DMS79 (cell line): ENCODE measurements at regions not wholly inside any gene's neighbourhood (a gene's known extent, or its start where the extent isn't known, plus 50 kb on each side); places are given as distances from the start of the nearest gene placed in this dataset.

Experiments
- DNase-seq: peaks from one replicate; lab custom pipeline; 2025; lab: John Stamatoyannopoulos, UW

- no peak for DNase-seq
Measured at GRCh38 chr1:185500001-185500626, 183.1 kb upstream of the IVNS1ABP start.

GRCh38 chr1:185498207-185498606, 181.2 kb upstream of the IVNS1ABP start:
- DNase-seq, result no peak

GRCh38 chr1:185497177-185497576, 180.1 kb upstream of the IVNS1ABP start:
- DNase-seq, result no peak

- no peak for DNase-seq
Measured at GRCh38 chr1:185495898-185496297, 178.9 kb upstream of the IVNS1ABP start.

- no peak for DNase-seq
Measured at GRCh38 chr1:185495007-185495406, 178.0 kb upstream of the IVNS1ABP start.

DNA sequence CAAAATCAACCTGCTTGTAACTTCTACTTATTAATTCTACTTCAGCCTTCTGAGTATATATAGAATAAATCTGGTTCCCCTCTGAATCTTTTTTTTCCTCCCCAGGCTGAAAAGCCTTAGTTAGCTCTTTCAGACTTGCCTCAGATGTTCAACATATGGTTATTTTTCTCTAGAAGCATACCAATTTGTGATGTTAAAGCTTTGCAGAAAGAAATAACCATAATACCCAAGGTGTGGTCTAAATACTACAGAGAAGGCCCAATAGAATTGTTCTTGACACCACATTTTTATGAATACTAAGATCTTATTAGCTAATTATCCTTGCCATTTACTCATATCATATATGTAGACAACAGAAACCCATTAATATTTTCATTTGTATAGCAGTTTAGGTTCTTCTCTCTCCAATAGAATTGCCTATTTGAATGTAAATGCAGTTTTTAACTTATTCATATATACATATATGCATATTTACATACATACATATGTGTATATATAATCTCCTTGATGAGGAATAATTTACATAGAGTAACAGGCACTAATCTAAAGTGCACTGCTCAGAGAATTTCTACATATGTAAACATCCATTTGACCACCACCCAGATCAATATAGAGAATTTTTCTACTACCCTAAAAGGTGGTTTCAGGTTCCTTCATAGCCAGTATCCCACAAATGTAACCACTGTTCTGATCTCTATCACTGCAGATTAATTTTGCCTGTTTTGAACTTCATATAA, 175.2 kb upstream of the IVNS1ABP start:
- no peak for DNase-seq

GRCh38 chr1:185491604-185492003, 174.6 kb upstream of the IVNS1ABP start:
- no peak for DNase-seq

- DNase-seq, result no peak
Measured at GRCh38 chr1:185490924-185491323, 173.9 kb upstream of the IVNS1ABP start.

DNA sequence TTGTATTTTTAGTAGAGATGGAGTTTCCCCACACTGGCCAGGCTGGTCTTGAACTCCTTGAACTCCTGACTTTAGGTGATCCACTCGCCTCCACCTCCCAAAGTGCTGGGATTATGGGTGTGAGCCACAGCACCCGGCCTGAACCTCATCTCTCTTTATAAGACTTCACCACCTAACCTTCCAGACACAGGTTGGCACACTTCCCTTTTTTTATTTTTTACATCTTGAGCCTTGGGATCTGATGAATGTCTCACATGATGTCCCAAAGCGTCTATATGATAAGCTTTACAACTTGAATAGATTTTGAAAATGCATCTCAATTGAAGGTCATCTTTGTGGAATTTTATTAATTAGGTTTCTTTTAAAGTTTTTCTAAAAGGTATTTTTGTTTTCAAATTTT, 172.4 kb upstream of the IVNS1ABP start:
- no peak for DNase-seq

GRCh38 chr1:185488808-185489207, 171.8 kb upstream of the IVNS1ABP start:
- DNase-seq, result no peak

DNA sequence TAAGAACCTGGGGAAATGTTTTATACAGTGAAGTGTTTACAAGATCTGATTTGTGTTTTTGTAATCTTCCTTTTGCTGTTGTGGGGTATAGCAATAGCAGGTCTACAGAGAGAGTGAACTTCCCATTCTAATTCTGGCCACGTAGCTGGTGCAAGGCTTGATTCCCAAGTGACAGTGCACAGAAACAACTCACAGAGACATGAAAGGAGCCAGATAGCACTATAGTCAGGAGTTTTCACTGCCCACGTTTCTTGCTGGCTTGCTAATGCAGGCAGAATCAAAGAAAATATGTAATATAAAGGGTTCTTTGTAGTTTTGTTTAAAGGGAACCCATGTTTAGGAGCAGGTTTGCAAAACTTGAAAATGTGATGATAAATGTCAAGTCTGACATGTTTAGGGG, 170.9 kb upstream of the IVNS1ABP start:
- DNase-seq, result no peak

DNA sequence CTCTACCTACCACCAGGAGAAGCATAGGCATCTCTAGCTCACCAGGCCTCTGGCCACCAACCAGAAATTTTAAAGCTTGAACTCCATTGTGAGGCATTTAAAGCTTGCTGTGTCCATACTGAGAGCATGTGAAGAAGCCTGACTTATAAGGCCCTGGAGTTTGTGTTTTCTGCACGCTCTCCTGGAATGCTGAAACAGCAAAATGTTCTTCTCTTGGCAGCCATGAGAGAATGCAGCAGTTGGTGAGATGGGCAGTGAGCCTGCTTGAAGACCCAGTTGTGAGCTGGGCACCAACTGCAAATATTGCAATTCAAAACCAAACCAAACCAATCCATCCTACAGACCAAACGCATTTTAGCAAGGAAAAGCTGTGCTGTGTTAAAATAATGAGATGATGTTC, 170.0 kb upstream of the IVNS1ABP start:
- DNase-seq, result no peak

- DNase-seq, result no peak
Measured at GRCh38 chr1:185486346-185486745, 169.3 kb upstream of the IVNS1ABP start.

DNA sequence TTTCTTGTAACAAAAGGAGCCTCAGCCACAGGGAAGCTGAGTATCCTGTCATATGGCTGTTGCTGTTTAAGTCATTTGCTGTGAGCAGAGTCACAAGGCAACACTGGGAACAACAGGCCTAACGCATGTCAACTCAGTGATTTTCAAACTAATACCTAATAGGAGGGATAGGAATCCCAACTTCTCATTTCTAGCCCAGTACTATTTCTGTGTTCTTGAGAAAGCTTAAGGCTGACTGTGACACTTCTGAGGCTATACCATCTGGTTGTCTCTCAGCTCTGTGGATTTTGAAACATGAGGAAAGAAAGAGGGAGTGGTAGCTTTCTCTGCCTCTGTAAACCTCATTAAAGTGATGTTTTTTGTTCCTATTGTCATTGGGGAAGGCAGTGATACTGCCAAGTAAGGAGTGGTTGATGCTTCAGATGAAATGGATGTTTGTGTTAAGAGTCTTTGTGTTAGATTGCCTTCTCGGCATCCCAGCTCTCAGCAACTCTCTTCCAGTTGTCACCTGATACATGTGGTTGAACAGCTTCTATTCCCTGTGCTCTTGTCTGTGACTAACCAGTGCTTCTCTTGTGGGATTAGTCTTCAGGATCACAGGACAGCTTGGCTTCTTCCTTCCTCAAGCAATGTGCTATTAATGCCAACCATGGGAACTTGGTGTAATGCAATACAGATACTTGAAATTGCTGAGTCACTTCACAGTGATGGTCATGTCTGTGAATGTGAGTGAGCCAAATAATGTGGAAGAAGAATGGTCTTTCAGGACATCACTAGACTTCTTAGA, 166.8 kb upstream of the IVNS1ABP start:
- DNase-seq, result peak; percentile 25

DNA sequence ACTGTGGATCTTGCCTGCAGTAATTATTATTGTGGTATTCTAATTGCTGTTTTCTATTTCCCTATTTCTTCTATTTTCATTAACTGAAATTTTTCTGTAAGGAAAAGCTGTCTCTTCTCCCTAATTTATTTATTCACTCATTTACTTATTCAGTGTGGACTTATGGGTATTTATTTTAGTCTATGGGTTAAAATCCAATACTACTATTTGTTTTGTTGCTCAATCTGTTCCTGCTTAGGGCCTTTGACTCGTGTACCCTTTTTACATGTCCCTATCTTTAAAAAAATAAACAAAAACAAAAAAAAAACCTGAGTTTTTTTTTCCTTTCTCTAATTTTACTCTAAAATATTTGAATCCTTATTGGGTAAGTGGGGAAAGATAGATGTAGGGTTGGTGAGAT, 166.2 kb upstream of the IVNS1ABP start:
- no peak for DNase-seq

GRCh38 chr1:185480545-185480944, 163.5 kb upstream of the IVNS1ABP start:
- DNase-seq, result no peak

GRCh38 chr1:185479796-185480195, 162.8 kb upstream of the IVNS1ABP start:
- no peak for DNase-seq

- DNase-seq, result no peak
Measured at GRCh38 chr1:185478877-185479276, 161.8 kb upstream of the IVNS1ABP start.

DNA sequence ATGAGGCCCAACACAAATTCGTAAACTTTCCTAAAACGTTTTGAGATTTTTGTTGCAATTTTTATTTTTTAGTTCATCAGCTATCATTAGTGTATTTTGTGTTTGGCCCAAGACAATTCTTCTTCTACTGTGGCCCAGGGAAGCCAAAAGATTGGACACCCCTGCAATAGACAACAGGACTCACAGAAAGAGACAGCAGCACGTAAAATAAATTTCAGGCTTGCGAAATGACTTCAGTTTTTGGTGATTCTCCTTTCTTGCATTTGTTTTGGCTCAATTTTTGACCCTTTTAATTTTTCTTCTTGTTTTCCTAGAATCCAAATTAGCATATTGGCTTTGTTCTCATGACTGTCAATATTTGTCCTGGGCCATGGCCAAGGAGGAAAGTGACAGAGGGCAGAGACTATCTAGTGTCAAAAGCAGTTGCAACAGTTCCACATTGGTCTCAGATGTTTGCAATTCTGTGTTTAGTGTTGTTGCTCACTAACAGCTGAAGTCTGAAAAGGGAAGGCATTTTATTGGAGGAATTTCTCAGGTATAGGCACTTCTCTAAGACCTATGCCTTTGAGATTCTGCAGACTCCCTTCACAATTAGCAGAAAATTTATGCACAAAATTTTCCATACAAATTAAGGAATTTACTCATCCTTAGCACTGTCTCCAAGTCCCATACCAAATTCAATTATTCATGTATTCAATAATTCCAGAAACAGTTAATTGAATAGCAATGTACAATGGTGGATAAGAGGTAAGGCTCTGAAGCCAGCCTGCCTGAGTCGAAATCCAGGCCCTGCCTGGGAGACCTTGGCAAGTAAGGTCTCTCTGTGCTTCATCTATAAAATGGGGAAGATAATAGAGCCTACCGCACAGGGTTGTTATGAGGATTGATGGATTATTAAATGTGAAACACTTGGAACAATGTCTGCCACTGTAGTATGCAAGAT, 160.9 kb upstream of the IVNS1ABP start:
- no peak for DNase-seq

- DNase-seq, result no peak
Measured at GRCh38 chr1:185474440-185475149, 157.6 kb upstream of the IVNS1ABP start.

- DNase-seq, result no peak
Measured at GRCh38 chr1:185473186-185473585, 156.1 kb upstream of the IVNS1ABP start.
